GM12878 (cell line): ENCODE measurements at regions not wholly inside any gene's neighbourhood (a gene's known extent, or its start where the extent isn't known, plus 50 kb on each side); places are given as distances from the start of the nearest gene placed in this dataset.

Experiments
- ATAC-seq: fragments of 200-7000 bp; cut with Tn5 transposase; 3 replicates; pipeline ENCODE4 v1.9.1; 2020; ENCODE audit warnings: mild to moderate bottlenecking, moderate library complexity
- BruUV-seq: library from RNA; stranded (reverse); fragments of 400-500 nt; replicated peaks from 2 replicates; lab custom pipeline; 2021; lab: Mats Ljungman, UMichigan
- CTCF ChIA-PET: fragments of 300-600 bp; sonication (Branson Sonifier 250); formaldehyde crosslinking; extraction: SDS; loops from one replicate; lab custom pipeline; 2021; ENCODE audit warnings: inconsistent platforms; lab: Yijun Ruan, JAX
- POLR2A ChIA-PET: fragments of 350-600 bp; formaldehyde crosslinking; extraction: SDS; loops from one replicate; lab custom pipeline; 2021; ENCODE audit warnings: inconsistent platforms; lab: Charles Lee
- RAD21 ChIA-PET: fragments of 300-600 bp; sonication (Branson Sonifier 250); formaldehyde crosslinking; loops from one replicate; lab custom pipeline; 2023; ENCODE audit warnings: antibody characterized with exemption; ENCODE audit not compliant: unreplicated experiment; lab: Charles Lee
- SMC1A ChIA-PET: fragments of 300-600 bp; sonication (Branson Sonifier 250); formaldehyde crosslinking; loops from one replicate; lab custom pipeline; 2023; ENCODE audit not compliant: unreplicated experiment, uncharacterized antibody; lab: Charles Lee
- DNase-seq: peaks from one replicate; pipeline ENCODE4 v3.0.0-alpha.2; 2011; ENCODE audit warnings: low read depth, low spot score
- FAIRE-seq: peaks from 3 replicates; lab custom pipeline; 2011; peaks lifted over from hg19 to GRCh38; lab: Jason Lieb, UNC
- H2AFZ ChIP-seq: 2 replicates; pipeline ENCODE4 v1.6.0; 2011; ENCODE audit warnings: low read depth, low read length, control low read depth; ENCODE audit not compliant: control insufficient read depth
- H3K27ac ChIP-seq: 2 replicates; pipeline ENCODE4 v1.5.1; 2011; ENCODE audit warnings: control low read depth; ENCODE audit not compliant: control insufficient read depth, insufficient read depth
- H3K27me3 ChIP-seq, 2 experiments: replicated peaks in 1 of 2; 2 replicates each; pipeline versions ENCODE4 v1.6.0 to v1.6.1; 2011; ENCODE audit warnings: low read length in 1 of 2; ENCODE audit not compliant: control insufficient read depth in 2 of 2, insufficient read depth in 2 of 2
- H3K36me3 ChIP-seq, 2 experiments: 2 replicates each; pipeline ENCODE4 v1.5.1; 2011; ENCODE audit warnings: low read length in 1 of 2; ENCODE audit not compliant: control insufficient read depth in 2 of 2, insufficient read depth in 2 of 2
- H3K4me1 ChIP-seq: 2 replicates; pipeline ENCODE4 v1.6.1; 2011; ENCODE audit warnings: mild to moderate bottlenecking, low read length, moderate library complexity, mixed read lengths; ENCODE audit not compliant: control insufficient read depth, insufficient read depth
- H3K4me2 ChIP-seq: 2 replicates; pipeline ENCODE4 v1.6.0; 2011; ENCODE audit warnings: control low read depth; ENCODE audit not compliant: control insufficient read depth, insufficient read depth
- H3K4me3 ChIP-seq: fragments of 200-600 bp; sonication (generic); 2 replicates; pipeline ENCODE4 v1.5.1; 2016
- H3K79me2 ChIP-seq: 2 replicates; pipeline ENCODE4 v1.6.0; 2011; ENCODE audit warnings: low read length; ENCODE audit not compliant: control insufficient read depth, insufficient read depth
- H3K9ac ChIP-seq: 2 replicates; pipeline ENCODE4 v1.8.0; 2011; ENCODE audit warnings: low read length, control low read depth, mixed read lengths; ENCODE audit not compliant: control insufficient read depth, insufficient read depth
- H3K9me3 ChIP-seq: replicated peaks from 3 replicates; pipeline ENCODE4 v1.5.1; 2011; ENCODE audit warnings: mild to moderate bottlenecking, low read length; ENCODE audit not compliant: control insufficient read depth, insufficient read depth
- H4K20me1 ChIP-seq: 2 replicates; pipeline ENCODE4 v1.6.0; 2011; ENCODE audit not compliant: control insufficient read depth, insufficient read depth
- BHLHE40 ChIP-seq, 2 experiments: fragments of 450-650 bp in 1 of 2; IDR thresholded peaks; 2 replicates each; pipeline ENCODE4 v1.6.1; 2011 to 2017; ENCODE audit warnings: low read depth in 2 of 2, borderline replicate concordance in 1 of 2, improper control_type of control experiment in 1 of 2, low read length in 1 of 2, mild to moderate bottlenecking in 1 of 2
- CBX5 ChIP-seq: sonication (generic); IDR thresholded peaks from 2 replicates; pipeline ENCODE4 v1.6.1; 2016; ENCODE audit warnings: low read depth, moderate library complexity, mild to moderate bottlenecking, inconsistent platforms
- CEBPB ChIP-seq, 2 experiments: fragments of 150-350 bp in 1 of 2; IDR thresholded peaks; 2 replicates each; pipeline ENCODE4 v1.6.1; 2012 to 2014; ENCODE audit warnings: low read depth in 2 of 2, low read length in 2 of 2, borderline replicate concordance in 1 of 2, inconsistent platforms in 1 of 2
- CHD2 ChIP-seq: IDR thresholded peaks from 2 replicates; pipeline ENCODE4 v1.6.1; 2011; ENCODE audit warnings: low read depth, low read length, improper control_type of control experiment, borderline replicate concordance
- ELK1 ChIP-seq: IDR thresholded peaks from 2 replicates; pipeline ENCODE4 v1.6.1; 2012; ENCODE audit warnings: low read depth, low read length, improper control_type of control experiment
- EZH2 ChIP-seq: IDR thresholded peaks from 2 replicates; pipeline ENCODE4 v1.6.1; 2012; ENCODE audit warnings: low read depth, mild to moderate bottlenecking, control low read depth, inconsistent platforms, low read length, borderline replicate concordance; ENCODE audit not compliant: control insufficient read depth
- GATAD2B ChIP-seq: fragments of 450-650 bp; conservative IDR thresholded peaks from 2 replicates; pipeline ENCODE4 v1.6.1; 2017; ENCODE audit warnings: low read depth, mild to moderate bottlenecking, moderate library complexity
- IKZF2 ChIP-seq, 2 experiments: fragments of 450-650 bp; IDR thresholded peaks; 2 replicates each; pipeline ENCODE4 v1.6.1; 2017; ENCODE audit warnings: mild to moderate bottlenecking in 2 of 2, moderate library complexity in 2 of 2
- IRF4 ChIP-seq: IDR thresholded peaks from 2 replicates; pipeline ENCODE4 v1.6.1; 2011; ENCODE audit warnings: low read depth, low read length
- IRF5 ChIP-seq: fragments of 450-650 bp; IDR thresholded peaks from 2 replicates; pipeline ENCODE4 v1.6.1; 2017; ENCODE audit warnings: borderline replicate concordance
- KDM1A ChIP-seq: fragments of 200-600 bp; sonication (generic); IDR thresholded peaks from 2 replicates; pipeline ENCODE4 v1.6.1; 2016; ENCODE audit warnings: borderline replicate concordance
- MEF2A ChIP-seq: IDR thresholded peaks from 2 replicates; pipeline ENCODE4 v1.6.1; 2011; ENCODE audit warnings: low read depth, mild to moderate bottlenecking, low read length, moderate library complexity; ENCODE audit not compliant: insufficient read depth
- MEF2B ChIP-seq: fragments of 450-650 bp; IDR thresholded peaks from 2 replicates; pipeline ENCODE4 v1.6.1; 2018; ENCODE audit warnings: mild to moderate bottlenecking, moderate library complexity; ENCODE audit not compliant: partially characterized antibody, poor library complexity, severe bottlenecking
- MLLT1 ChIP-seq: fragments of 450-650 bp; IDR thresholded peaks from 2 replicates; pipeline ENCODE4 v1.6.1; 2016; ENCODE audit warnings: mild to moderate bottlenecking
- MTA2 ChIP-seq: fragments of 450-650 bp; IDR thresholded peaks from 2 replicates; pipeline ENCODE4 v1.6.1; 2016; ENCODE audit warnings: low read depth, mild to moderate bottlenecking, moderate library complexity
- MXI1 ChIP-seq: fragments of 150-350 bp; IDR thresholded peaks from 2 replicates; pipeline ENCODE4 v1.6.1; 2011; ENCODE audit warnings: low read depth, mild to moderate bottlenecking, inconsistent platforms, low read length, improper control_type of control experiment
- RCOR1 ChIP-seq: conservative IDR thresholded peaks from 2 replicates; pipeline ENCODE4 v1.6.1; 2012; ENCODE audit warnings: low read depth, low read length, improper control_type of control experiment
- RELA ChIP-seq: fragments of 450-650 bp; IDR thresholded peaks from 2 replicates; pipeline ENCODE4 v1.8.0; 2014; ENCODE audit warnings: borderline replicate concordance; ENCODE audit not compliant: partially characterized antibody
- SMARCA5 ChIP-seq: fragments of 450-650 bp; IDR thresholded peaks from 2 replicates; pipeline ENCODE4 v1.6.1; 2017; ENCODE audit warnings: mild to moderate bottlenecking
- SREBF1 ChIP-seq: IDR thresholded peaks from 2 replicates; pipeline ENCODE4 v1.6.1; 2012; ENCODE audit warnings: mild to moderate bottlenecking, low read length
- YY1 ChIP-seq: IDR thresholded peaks from 2 replicates; pipeline ENCODE4 v1.6.1; 2011; ENCODE audit warnings: low read depth, mild to moderate bottlenecking, low read length
- ZNF217 ChIP-seq: fragments of 450-650 bp; IDR thresholded peaks from 2 replicates; pipeline ENCODE4 v1.6.1; 2017; ENCODE audit warnings: antibody characterized with exemption, mild to moderate bottlenecking
- in situ Hi-C: fragments of 300-500 bp; cut with MboI; formaldehyde crosslinking; loops from 9 replicates; pipeline ENCODE4 v1.14.3; 2018; ENCODE audit warnings: mixed read lengths
- intact Hi-C: fragments of 100-400 bp; cut with micrococcal nuclease; formaldehyde crosslinking; loops from one replicate; pipeline ENCODE4 v1.14.2; 2022; ENCODE audit not compliant: unreplicated experiment

GRCh38 chr1:187114792-187115191 is 286.0 kb downstream of the PLA2G4A start (continued):
- TF ChIP-seq MLLT1 = no peak
- TF ChIP-seq MEF2A = no peak
- no peak for TF ChIP-seq SMARCA5
- no peak for TF ChIP-seq CBX5
- no peak for TF ChIP-seq IKZF2 (IDR thresholded peaks at IDR 0.05)
- TF ChIP-seq RELA = no peak
- TF ChIP-seq ZNF217 = no peak
- TF ChIP-seq IRF4 = no peak
- no peak for TF ChIP-seq CEBPB (IDR thresholded peaks at IDR 0.05; ENCODE audit: borderline replicate concordance in 1 of 2, low read depth in 2 of 2, low read length in 2 of 2)
- TF ChIP-seq IRF5 = no peak

- DNase-seq (no peak), ATAC-seq (no peak)
- Histone ChIP-seq H3K27ac (no peak overlapping the region), H3K9me3 (no peaks in the 10 kb centered on the region), H3K9ac (no peak overlapping the region), H3K27me3 (no peaks in the 10 kb centered on the region), H2AFZ (no peak overlapping the region), H3K4me1 (no peaks in the 10 kb centered on the region), H3K79me2 (no peaks in the 10 kb centered on the region), H3K4me2 (no peak overlapping the region), H4K20me1 (no peaks in the 10 kb centered on the region)
- CTCF ChIA-PET = no interaction called here
- in situ Hi-C loops = no loop called here
- no TSS peak for BruUV-seq
- RAD21 ChIA-PET = no interaction called here
- SMC1A ChIA-PET = interaction anchor here (0.6 kb wide), 1 partner anchor 10 kb away, joined by 3 read pairs; no protein-coding TSS in a partner anchor
- no peak for TF ChIP-seq MXI1
- no peak for TF ChIP-seq RCOR1
- TF ChIP-seq SREBF1 = no peak
- no peak for TF ChIP-seq MTA2
- TF ChIP-seq MEF2B = no peak
- no peak for TF ChIP-seq KDM1A
- no peak for TF ChIP-seq ELK1
- TF ChIP-seq BHLHE40 (IDR thresholded peaks at IDR 0.05; ENCODE audit: borderline replicate concordance in 1 of 2, low read depth in 2 of 2, low read length in 1 of 2) = no peak
- TF ChIP-seq CHD2 = no peak
- no peak for TF ChIP-seq EZH2
- no peak for TF ChIP-seq YY1
- TF ChIP-seq GATAD2B = no peak
- TF ChIP-seq, all 136 proteins: peak for 0
- POLR2A ChIA-PET = no interaction called here
- no peaks in the 10 kb centered on the region for H3K36me3 ChIP-seq
- no peak for FAIRE-seq
- intact Hi-C loops = no loop called here
- H3K4me3 ChIP-seq = no peak overlapping the region
These were observed 292.9 kb downstream of the PLA2G4A start for GRCh38 chr1:187121661-187122060.
